Inflammatory macrophage treated with lipopolysaccharide for 1 hour (primary cell): ENCODE measurements at regions not wholly inside any gene's neighbourhood (a gene's known extent, or its start where the extent isn't known, plus 50 kb on each side); places are given as distances from the start of the nearest gene placed in this dataset.
A peak's percentile ranks its signal among the peaks of the same experiment; 100 is the strongest.

Experiments used
- DNase-seq, 2 donors: peaks; one replicate each; pipeline ENCODE4 v3.0.0-alpha.2; 2020 to 2022

GRCh38 chr1:218836264-218836663 lies 337.4 kb upstream of the LYPLAL1 start:
- no peak for DNase-seq

- DNase-seq, result no peak
Observed at GRCh38 chr1:218837051-218837450, 336.6 kb upstream of the LYPLAL1 start.

- peak in 1 of 2 donors; percentile 11 for DNase-seq
Observed at GRCh38 chr1:218845589-218845988, 328.1 kb upstream of the LYPLAL1 start.

GRCh38 chr1:218846181-218846580 lies 327.5 kb upstream of the LYPLAL1 start:
- peak; percentile 17 to 37 for DNase-seq

GRCh38 chr1:218847089-218847768 lies 326.4 kb upstream of the LYPLAL1 start:
- DNase-seq, result no peak

- no peak for DNase-seq
Observed at GRCh38 chr1:218848009-218848408, 325.7 kb upstream of the LYPLAL1 start.

GRCh38 chr1:218850367-218850766 lies 323.3 kb upstream of the LYPLAL1 start:
- no peak for DNase-seq

GRCh38 chr1:218851586-218851985 lies 322.1 kb upstream of the LYPLAL1 start:
- DNase-seq, result no peak

GRCh38 chr1:218852527-218852926 lies 321.2 kb upstream of the LYPLAL1 start:
- DNase-seq, result no peak

- no peak for DNase-seq
Observed at GRCh38 chr1:218863987-218864386, 309.7 kb upstream of the LYPLAL1 start.

GRCh38 chr1:218865591-218865990 lies 308.1 kb upstream of the LYPLAL1 start:
- DNase-seq, result no peak

GRCh38 chr1:218866507-218866906 lies 307.2 kb upstream of the LYPLAL1 start:
- DNase-seq, result no peak

- DNase-seq, result no peak
Observed at GRCh38 chr1:218867066-218867465, 306.6 kb upstream of the LYPLAL1 start.

GRCh38 chr1:218867941-218868626 lies 305.6 kb upstream of the LYPLAL1 start:
- no peak for DNase-seq

GRCh38 chr1:218869276-218869675 lies 304.4 kb upstream of the LYPLAL1 start:
- no peak for DNase-seq

GRCh38 chr1:218872026-218872425 lies 301.7 kb upstream of the LYPLAL1 start:
- no peak for DNase-seq

- no peak for DNase-seq
Observed at GRCh38 chr1:218872928-218873327, 300.8 kb upstream of the LYPLAL1 start.

GRCh38 chr1:218874313-218874712 lies 299.4 kb upstream of the LYPLAL1 start:
- DNase-seq, result peak; percentile 69 to 74

- DNase-seq, result no peak
Observed at GRCh38 chr1:218874801-218875400, 298.8 kb upstream of the LYPLAL1 start.

- DNase-seq, result no peak
Observed at GRCh38 chr1:218878369-218878768, 295.3 kb upstream of the LYPLAL1 start.

- no peak for DNase-seq
Observed at GRCh38 chr1:218880484-218881060, 293.1 kb upstream of the LYPLAL1 start.

- no peak for DNase-seq
Observed at GRCh38 chr1:218882454-218882853, 291.2 kb upstream of the LYPLAL1 start.

GRCh38 chr1:218886101-218886871 lies 287.4 kb upstream of the LYPLAL1 start:
- no peak for DNase-seq
